NCI-H1092 treated with DMSO at 0.1 percent for 48 hours (cell line): ENCODE measurements at regions not wholly inside any gene's neighbourhood (a gene's known extent, or its start where the extent isn't known, plus 50 kb on each side); places are given as distances from the start of the nearest gene placed in this dataset.

Experiments used
- DNase-seq: peaks from one replicate; lab custom pipeline; 2025; lab: John Stamatoyannopoulos, UW

DNA sequence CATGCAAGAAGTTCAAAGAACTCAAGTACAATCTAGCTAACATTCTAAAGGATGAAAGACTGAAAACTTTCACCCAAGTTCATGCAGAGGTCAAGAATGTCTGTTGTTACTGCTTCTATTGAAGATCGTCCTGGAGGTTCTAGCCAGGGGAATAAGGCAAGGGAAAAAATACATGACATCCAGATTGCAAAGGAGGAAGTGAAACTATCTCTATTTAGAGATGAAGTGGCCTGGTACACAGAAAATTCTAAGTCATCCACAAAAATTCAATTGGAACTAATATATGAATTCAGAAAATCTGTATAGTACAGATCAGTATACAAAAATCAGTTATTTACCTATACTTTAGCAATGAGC is 693.0 kb downstream of the NR2F2 start:
- DNase-seq, result no peak

DNA sequence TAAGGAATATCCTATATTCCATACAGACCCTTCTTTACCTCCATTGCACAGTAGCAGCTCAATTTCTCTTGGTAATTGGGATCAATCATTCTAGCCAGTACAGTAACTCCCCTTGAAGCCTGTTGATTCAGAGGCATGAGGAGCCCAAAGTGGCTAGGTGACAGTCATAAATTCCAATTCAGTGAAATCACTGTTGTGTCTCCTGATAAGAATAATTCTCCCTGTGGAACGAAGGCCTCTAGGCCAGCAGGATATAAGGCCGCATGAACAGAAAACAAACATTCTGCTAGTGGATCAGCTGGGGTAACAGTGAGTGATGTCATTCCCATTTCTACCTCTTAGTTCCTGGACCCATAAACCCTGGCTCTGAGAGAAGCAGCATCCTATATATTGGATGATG is 696.3 kb downstream of the NR2F2 start:
- no peak for DNase-seq

DNA sequence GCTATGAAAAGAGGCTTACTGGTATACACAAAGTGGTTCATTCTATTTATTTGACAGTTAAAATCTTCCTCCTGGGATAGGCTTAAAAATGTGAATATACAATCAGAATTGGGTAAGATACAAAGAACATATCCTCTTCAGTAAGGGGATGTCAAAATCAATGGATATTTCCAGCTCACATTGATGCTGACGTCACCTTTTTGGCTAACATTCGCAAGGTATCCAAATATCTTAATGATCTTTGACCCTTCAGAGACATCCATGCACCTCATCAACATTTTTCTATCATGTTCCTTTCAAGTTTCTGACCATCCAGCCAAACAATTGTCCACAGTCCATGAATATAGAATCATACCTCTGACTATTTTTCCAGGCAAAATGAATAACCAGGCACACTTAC is 697.3 kb downstream of the NR2F2 start:
- DNase-seq, result no peak

DNA sequence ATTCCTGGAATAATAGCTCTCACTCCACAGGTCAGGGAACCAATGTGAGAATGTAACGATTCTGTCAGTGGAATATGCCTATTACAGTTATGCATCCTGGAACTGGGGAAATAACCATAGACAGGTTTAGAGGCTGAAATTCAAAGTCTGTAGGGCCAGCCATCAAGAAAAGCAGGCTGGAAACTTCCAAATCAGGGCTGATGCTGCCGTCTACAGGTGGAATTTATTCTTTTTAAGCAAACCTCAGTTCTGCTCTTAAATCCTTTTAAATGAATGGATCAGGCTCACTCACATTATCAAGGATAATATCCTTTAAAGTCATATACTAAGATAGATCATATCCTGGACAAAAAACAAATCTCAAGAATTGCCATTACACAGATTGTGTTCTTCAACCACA is 699.8 kb downstream of the NR2F2 start:
- no peak for DNase-seq

DNA sequence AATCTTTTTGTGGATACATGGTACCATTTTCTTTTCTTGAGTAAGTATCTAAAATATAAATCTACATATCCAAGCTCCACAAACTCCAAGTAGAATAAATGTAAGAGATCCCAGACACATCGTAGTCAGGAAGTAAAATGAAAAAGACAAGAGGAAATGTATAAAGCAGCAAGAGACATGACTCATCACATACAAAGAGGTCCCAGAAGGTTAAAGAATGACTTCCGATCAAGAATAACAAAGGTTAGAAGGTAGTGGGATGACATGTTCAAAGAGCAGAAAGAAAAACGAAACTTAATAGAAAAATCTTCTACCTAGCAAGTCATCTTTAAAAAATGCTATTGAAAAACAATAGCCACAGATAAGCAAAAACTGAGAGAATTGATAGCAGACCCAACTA is 705.8 kb downstream of the NR2F2 start:
- no peak for DNase-seq

DNA sequence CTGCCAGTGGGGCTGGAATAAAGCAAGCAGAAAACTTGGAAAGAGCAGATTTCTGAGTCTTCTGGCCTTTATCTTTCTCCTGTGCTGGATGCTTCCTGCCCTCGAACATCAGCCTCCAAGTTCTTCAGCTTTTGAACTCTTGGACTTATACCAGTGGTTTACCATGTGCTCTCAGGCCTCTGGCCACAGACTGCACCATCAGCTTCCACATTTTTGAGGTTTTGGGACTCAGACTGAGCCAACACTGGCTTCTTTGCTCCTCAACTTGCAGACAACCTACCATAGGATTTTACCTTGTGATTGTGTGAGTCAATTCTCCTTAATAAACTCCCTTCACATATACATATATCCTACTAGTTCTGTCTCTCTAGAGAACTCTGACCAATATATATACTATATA is 706.6 kb downstream of the NR2F2 start:
- no peak for DNase-seq

DNA sequence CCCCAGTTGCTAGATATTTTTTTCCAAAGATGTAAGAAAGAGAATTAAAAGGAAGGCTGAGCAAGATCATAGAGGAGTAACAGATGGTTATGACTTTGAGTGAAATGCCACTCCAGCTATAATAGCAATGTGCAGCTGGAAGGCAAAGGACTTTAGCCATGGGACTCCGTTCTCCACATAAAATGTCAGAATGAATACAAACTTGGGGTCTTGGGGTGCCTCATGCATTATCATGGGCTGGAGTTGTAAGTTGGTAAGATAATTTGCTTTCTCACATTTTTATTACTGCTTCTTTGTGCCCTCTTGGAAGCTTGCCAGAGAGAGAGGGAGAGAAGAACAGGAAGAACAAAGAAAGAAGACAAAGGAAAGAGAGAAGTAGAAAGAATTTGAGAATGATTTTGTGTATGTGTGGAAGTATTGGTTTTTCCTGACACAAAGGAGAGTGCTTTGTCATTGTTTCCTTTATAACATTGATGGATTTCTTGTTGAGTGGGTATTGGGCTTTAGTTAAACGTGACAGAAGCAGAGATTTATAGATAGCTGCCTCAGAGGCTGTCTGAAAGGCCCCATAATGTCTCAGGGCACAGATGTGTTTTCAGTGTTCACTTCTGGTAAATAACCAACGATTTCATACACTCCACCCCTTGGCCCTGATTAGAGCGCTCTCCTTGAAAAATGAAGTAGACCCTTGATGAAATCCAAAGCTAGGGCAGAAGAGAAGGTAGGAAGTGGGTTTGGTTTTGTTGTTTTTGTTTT is 715.3 kb downstream of the NR2F2 start:
- DNase-seq, result no peak

DNA sequence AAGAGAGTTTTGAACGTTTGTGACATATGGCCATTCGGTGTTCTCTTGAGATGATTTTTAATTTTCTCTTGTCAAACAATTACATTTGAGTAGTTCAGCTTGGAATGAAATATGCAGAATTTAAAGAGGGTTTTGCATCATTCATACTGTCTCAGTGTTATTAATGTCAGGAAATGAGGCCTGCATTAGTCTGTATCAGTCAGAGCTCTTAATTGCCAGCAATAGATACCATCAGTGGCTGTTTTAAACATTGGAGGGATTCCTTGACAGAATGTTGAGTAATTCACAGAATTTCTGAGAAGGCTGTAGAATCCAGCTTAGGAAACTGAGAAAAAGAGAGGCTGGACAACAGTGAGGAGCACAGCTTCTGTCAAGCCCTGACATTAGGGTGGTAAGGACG is 722.0 kb downstream of the NR2F2 start:
- DNase-seq, result no peak

DNA sequence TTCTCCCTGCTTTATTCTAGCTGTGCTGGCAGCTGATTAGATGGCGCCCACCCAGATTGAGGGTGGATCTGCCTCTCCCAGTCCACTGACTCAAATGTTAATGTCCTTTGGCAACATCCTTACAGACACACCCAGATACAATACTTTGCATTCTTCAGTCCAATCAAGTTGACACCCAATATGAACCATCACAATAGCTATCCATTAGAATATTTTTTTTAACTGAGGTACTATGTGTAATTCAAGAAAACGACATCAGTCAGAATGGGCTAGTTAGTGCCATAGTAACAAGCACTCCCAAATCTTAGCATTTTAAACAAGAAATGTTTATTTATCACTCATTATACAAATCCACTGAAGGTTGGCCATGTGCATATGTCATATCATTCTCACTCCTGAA is 723.1 kb downstream of the NR2F2 start:
- no peak for DNase-seq

DNA sequence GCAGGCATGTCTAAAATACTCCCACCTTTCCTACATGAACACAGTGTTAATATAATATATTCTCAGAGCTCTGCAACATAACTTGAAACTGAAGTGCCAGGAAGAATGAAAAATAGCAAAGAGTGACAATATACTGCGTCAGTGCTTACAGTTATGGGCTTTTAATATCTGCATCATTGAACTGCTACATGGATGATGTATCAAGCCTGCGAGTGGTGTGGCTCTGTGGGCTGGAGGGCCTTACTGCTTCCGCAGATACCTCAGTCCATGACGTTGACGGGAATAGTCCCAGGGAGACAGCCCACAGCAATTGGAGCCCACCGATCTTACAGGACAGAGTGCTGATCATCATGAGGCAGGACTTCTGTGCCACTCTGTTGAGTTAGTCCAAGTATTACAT is 727.0 kb downstream of the NR2F2 start:
- DNase-seq, result no peak

DNA sequence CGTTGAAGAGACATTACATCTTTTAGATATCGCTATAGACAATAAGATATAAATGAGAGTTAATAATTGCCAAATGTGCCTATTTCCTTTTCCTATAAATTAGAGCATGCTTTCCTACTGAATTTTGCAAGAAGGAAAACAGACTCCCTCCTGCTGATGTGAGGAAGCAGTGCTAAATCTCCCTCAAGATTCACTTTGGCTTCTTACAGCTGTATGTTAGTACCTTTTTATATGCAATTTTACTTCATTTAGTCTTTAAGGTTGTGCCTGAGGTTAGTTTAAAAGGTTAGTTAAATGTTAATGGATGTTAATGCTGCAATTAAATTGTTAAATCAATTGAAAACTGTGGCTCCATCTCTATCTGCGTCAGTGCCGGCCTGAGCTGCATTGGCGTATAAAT is 728.8 kb downstream of the NR2F2 start:
- no peak for DNase-seq

DNA sequence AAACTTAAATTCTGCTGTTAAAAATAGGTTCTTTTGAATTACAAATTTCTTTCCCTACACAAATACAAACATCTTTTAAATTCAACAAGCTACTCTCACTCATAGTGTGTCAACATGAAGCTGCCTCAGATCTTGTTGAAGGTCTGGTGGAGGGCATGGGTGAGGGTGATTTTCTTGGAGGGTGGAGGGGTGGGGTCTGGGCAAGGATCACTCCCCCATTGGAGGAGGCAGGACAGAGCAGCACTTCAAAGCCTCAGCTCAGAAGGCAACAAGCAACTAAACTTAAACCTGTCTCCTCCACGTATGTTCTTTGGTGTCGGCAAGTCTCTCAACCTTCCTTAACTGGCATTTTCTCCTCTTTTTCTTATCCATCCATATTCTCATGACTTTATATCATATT is 730.9 kb downstream of the NR2F2 start:
- DNase-seq, result no peak

DNA sequence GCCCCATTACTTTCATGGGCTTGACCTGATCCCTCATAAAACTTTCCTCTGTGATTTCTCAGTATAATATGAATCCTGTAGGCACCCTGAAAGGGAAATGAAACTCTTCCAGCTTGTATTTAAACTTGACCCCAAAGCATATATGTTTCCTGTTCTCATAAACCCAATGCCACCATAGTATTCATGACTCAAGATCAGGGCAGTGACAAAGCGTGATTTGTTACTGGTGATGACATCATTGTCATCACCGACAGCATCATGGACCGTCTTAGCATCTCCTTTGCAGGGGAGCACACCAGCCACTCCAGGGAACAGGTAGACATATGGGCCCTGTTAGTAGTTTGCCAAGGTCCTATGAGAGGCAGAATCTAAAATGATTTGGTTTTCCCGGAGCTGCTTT is 741.2 kb downstream of the NR2F2 start:
- no peak for DNase-seq

DNA sequence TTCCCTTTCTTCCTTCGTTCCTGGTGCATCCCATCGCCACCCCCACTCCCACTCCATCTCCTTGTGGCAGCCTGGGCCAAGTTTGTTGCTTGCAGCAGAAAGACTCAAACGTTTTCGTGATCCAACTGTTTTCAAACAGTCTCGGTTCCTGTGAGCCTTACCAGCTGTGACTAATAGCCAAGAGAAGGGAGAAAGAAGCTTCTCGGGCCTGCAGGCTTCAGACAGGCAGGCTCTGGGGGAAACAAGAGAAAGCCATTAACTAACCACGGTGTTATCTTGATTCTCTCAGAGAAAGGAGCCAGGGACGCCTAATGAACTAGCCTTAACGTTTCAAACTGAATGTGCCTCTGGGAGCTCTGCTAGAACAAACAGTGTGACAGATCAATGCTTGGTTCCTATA is 742.0 kb downstream of the NR2F2 start:
- DNase-seq, result no peak

DNA sequence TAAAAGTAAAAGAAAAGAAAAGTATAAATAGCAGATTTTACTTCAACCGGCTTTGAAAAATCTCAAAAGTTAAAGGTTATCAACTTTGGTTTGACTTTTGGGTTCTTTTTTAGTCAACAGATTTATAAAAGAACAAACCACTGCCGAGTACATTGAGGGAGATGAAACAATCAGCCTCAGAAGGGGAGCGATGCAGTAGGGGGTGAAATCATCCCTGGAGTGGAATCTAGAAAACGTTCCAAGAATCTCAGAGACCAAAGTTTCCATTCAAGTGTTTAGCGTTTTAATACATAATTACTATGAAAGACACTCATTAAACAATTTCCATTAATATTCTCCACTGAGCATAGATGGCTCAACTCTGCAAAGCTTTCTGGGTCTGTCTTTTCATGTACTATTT is 745.5 kb downstream of the NR2F2 start:
- DNase-seq, result no peak

DNA sequence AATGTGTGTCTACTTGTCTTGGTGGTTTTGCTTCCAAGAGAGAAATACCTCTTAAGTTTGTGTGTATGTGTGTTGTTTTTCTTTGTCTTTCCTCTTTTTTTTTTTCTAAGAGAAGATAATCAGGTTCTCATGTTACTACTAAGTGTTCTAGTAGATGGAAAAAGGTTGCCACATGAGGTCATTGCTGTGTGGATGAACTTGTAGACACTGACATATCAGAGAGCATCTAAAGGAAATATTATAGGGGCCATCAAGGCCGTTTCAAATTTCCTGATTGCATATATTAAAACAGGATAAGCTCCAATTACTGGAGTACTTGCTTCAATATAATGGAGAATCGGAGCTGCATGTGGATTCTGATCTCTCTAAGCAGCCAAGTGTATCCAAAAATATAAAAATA is 747.5 kb downstream of the NR2F2 start:
- no peak for DNase-seq

DNA sequence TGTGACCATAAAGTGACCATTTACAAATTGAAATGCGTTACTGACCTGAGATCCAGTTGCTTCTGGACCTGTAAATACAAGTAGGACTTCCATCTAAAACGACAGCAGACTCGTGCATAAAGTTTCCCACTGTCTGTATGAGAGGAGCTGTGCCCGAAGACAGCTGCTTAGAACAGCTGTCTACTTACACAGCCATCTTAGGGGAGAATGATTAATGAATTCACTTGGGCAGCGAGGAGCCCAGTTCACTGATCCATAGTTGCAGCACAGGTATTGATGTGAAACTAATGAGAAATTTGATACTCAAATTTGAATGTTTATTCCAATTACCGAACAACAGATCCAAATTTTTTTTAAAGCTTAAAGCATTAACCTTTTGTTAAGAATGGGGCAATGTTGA is 748.1 kb downstream of the NR2F2 start:
- no peak for DNase-seq

DNA sequence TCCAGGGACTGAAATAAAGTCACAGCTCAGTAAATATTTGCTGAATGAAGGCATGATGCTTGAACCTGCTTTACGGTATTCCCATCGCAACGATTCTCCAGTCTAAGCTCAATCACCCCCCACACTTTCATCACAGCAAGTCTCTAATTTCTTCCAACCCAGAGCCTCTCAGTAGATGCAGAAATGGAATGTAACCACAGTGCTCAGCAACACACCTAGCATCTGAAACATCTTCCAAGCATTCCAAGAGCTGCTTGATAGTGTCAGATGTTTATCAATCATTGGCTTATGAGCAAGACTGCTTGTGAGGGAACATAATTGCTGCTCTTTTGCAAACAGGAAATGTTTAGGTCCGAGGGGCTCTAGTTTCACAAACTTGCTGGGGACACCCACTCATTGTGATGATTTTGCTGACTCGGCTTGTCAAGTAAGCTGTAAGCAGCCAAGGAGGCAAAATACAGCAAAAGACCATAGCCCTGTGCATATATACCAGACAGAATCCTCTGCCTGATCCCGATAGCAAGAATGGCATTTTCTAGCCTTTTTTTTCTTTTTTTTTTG is 751.2 kb downstream of the NR2F2 start:
- no peak for DNase-seq

DNA sequence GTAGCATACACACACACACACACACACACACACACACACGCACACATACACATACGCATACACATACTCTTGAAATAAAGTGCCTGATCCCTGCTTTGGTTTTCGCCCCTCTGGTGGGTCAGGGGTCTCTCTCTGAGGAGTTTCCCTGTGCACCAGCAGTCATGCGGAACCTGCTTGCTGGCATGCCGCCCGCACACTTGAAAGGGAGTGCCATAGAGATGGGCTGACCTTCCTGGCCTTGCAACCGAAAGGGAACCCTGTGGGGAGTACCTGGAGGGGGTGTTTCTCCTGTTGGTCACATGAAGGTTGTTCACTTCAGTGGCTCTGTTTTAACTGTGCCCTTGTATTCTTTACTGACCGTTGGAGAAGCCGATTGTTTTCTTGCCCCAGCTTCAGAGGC is 752.3 kb downstream of the NR2F2 start:
- DNase-seq, result peak; percentile 3

DNA sequence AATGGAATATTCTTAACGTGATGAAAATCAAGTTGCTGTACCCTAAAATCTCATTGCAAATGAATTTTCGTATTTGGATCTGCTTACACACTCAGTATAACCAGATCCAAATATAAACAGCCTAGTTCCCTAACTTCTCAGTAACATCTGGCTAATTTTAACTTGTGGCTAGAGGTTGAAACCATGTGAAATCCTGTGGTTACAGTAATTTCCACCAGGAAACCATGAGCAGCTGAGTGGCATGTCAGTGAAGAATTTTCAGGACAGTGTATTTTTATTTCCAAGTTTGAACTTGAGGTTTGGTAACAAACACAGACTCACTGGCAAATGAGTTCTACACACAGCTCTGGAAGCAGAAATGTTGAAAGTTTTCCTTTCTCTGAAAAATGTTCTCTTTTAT is 754.1 kb downstream of the NR2F2 start:
- no peak for DNase-seq

DNA sequence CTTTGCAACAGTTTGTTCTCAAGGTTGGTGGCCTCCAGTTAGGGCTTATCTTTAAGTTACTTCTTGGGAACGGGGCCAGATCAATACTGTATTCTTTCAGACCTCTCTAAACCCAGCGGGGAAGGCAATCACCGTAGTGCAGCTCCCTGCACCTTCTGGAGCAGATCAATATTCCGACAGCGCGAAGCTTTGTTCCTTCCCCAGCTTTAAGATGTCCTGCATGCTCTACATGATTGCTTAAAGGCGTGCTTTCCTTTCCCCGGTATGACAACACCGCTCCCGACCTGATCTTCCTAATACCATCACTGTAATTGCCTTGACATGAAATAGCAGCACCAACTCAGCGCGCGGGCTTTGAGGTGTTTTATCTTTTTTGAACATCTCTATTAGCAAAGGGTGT is 755.2 kb downstream of the NR2F2 start:
- DNase-seq, result no peak

DNA sequence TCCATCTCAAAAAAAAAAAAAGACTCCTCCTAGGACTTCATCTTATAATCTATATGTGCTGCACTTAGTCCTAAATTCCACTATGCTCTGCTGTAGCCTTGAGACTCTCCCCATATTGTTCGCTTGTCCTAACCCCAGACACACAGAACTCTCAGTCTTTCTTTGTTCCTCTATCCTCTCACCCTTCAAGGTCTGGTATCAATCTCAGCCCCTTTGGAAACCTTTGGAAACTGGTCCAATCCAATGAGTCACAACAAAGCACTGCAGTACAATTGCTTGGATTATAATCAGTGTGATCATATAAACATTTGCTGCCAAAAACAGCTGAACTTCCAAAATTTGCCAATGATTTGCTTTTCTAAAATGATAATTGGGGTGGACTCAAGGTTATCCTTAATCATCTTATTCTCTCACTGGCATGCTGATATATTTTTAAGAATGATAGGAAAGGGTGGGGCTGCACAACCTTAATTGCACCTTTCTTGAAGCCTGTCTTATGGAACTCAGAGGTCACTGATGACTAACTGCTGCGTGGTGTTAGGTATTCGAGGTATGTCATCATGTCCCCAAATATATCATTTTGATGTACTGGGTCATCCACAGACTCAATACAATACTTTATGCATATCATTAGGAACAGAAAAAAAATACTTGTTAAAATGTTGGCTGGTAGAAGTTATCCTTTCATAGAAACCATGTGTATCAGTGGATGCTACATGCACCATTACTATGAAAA is 756.7 kb downstream of the NR2F2 start:
- DNase-seq, result no peak

DNA sequence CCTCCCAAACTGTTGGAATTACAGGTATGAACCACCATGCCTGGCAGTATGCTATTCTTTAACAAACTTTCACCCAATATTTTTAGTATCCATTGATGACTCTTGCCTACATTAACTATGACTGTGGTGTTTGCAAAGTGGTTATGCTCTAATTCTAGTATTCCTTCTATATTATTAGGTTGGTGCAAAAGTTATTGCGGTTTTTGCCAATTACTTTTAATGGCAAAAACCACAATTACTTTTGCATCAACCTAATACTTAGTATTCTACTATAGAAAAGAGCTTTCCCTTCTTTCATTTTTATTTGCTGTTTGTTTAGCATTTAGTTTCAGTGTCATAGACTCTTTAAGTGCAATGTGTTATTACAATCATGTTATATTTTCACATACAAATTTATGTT is 760.6 kb downstream of the NR2F2 start:
- DNase-seq, result no peak

DNA sequence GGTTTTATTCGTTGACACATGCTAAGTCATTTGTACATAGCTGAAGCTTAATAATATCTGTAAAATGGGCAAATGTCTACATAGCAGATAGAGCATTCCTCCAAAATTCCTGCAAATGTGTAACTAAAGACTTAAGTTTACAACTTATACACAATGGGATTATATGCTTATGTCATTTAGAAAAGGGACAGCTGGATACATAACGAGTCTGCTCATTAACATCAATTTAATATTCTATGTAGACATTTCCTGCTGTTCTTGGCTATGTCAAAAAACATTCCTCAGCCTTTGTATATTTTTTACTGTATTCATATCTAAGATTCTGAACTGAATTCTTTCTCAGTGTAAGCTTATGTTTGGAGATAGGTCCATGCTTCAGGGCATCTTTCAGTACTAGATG is 762.2 kb downstream of the NR2F2 start:
- no peak for DNase-seq
